HUES6 (cell line): ENCODE measurements at regions not wholly inside any gene's neighbourhood (a gene's known extent, or its start where the extent isn't known, plus 50 kb on each side); places are given as distances from the start of the nearest gene placed in this dataset.

Experiments
- H3K27ac ChIP-seq: 2 replicates; pipeline ENCODE4 v1.7.0; 2013; ENCODE audit warnings: low read depth, mild to moderate bottlenecking, low read length, inconsistent platforms
- H3K27me3 ChIP-seq: 2 replicates; pipeline ENCODE4 v1.6.1; 2013; ENCODE audit warnings: low read length; ENCODE audit not compliant: control insufficient read depth, insufficient read depth
- H3K36me3 ChIP-seq: 2 replicates; pipeline ENCODE4 v1.6.1; 2013; ENCODE audit warnings: low read length; ENCODE audit not compliant: control insufficient read depth, insufficient read depth
- H3K4me1 ChIP-seq: 2 replicates; pipeline ENCODE4 v1.6.1; 2013; ENCODE audit warnings: low read length; ENCODE audit not compliant: control insufficient read depth, insufficient read depth
- H3K4me3 ChIP-seq: 2 replicates; pipeline ENCODE4 v1.5.1; 2013; ENCODE audit warnings: low read depth, low read length
- H3K9ac ChIP-seq: one replicate; pipeline ENCODE4 v1.6.1; 2013; ENCODE audit warnings: mild to moderate bottlenecking, low read length
- H3K9me3 ChIP-seq: 2 replicates; pipeline ENCODE4 v1.6.1; 2013; ENCODE audit warnings: low read depth, low read length; ENCODE audit not compliant: control insufficient read depth, insufficient read depth

DNA sequence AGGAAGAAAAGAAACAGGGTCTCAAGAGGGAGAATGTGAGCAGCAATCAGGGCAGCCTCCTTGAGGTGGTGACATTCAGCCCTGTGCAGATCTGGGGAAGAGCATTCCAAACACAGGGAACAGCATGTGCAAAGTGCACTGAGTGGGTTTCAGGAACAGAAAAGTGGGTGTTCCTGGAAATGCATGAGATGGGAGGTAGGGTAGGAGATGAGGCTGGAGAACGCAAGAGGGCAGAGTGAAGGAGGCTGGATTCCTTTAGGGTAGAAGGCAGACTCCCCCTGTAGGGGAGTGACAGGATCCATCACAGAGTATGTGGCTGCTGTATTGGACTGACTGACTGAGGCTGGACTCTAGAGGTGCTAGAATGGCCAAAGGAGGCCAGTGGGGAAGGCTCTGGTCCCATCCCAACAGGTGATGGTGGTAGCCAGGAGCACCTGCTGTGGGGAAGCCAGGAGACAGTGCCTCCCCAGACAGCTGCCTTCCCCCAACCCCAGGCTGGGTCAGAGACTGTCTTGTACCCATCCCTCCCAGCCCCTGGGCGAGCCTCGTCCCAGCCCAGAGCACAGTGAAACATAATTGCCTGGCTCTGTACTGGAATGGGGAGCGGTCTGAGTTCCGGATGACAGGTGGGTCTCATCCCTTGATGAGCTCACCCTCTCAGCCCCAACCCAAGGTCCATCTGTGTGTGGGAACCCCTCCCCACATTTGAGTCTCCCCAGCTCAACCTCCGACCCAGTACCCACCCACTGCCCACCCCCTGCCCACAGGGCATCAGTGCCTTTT, 419.4 kb downstream of the MN1 start:
- H3K9ac ChIP-seq: no peak overlapping the region
- H3K27ac ChIP-seq: no peak overlapping the region
- no peak overlapping the region for H3K4me3 ChIP-seq
- peaks cover 11% of the 10 kb centered on the region; the same call in 1 of the 2 replicates for H3K27me3 ChIP-seq
- H3K4me1 ChIP-seq: peaks cover 5% of the 10 kb centered on the region; the same call in 1 of the 2 replicates
- H3K9me3 ChIP-seq: no peaks in the 10 kb centered on the region
- H3K36me3 ChIP-seq: no peaks in the 10 kb centered on the region

DNA sequence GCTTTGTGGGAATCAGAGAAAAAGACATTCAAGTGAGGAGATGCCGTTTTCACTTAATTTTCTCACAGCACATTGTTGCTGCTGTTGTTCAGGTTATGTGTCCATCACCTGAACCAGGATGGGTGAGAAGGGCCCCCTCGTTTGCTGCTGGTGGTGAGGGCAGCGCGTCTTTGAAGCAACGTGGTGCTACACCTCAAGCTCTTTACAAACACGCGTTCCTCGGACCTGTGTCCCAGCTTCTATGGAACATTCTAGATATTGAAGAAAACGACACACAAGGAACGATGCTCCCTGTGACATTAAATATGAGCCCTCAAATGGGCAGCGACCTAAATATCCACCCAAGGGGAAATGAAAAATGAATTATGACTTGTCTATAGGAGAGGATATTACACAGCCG, 418.6 kb downstream of the MN1 start:
- Histone ChIP-seq H3K27me3 (peaks cover 11% of the 10 kb centered on the region; the same call in 1 of the 2 replicates), H3K4me1 (peaks cover 5% of the 10 kb centered on the region; the same call in 1 of the 2 replicates), H3K9ac (no peak overlapping the region), H3K36me3 (no peaks in the 10 kb centered on the region), H3K27ac (no peak overlapping the region), H3K9me3 (no peaks in the 10 kb centered on the region), H3K4me3 (no peak overlapping the region)

DNA sequence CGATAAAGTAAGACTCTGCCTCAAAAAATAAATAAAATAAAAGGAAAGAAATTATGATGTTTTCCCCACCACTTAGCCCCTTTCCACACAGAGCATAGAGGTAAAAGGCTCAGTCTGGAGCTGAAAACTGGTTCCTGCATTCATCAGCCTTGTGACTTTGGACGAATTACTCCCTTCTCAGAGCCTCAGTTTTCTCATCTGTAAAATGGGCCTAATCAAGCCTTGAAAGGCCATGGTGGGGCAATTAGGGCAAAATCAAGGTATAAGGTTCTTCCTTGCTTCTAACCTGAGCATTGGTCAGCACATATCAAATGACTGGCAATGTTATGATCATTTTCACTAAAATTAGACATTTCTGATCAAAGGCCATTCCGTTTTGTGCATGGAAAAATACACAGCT, 417.7 kb downstream of the MN1 start:
- Histone ChIP-seq H3K27ac (no peak overlapping the region), H3K9ac (no peak overlapping the region), H3K4me1 (peaks cover 5% of the 10 kb centered on the region; the same call in 1 of the 2 replicates), H3K4me3 (no peak overlapping the region), H3K9me3 (no peaks in the 10 kb centered on the region), H3K36me3 (no peaks in the 10 kb centered on the region), H3K27me3 (peaks cover 11% of the 10 kb centered on the region; the same call in 1 of the 2 replicates)

DNA sequence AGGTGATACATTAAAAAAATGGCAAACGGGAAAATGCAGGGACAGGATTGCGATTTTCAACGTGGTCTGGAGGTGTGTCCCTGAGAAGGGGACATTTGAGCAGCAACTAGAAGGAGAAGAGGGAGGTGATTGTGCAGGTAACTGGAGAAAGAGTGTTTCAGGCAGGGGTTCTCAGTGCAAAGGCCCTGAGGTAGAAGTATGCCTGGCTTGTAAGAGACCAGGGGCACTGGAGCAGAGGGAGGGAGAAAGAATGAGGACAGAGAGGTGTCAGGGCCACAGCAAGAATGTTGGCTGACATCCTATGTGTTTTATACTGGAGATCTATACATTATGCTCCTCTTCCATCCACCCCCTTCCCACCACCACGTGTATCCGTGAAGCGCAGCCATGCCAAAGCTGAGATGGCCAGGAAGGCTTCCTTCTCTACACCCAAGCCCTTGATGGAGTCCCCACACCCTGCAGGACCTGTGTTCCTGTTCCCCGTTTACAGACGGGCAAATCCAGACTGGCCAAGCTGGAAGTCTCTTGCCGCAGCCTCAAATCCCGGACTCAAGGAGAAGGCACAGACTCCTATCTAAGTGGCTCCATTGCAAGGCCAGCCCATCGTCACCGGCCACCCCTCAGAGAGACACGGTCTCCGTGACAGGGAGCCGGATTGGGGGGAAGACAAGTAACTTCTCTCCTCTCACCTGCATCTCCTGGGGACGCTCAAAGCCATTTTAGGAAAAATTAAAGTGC, 416.1 kb downstream of the MN1 start:
- Histone ChIP-seq H3K4me3 (no peak overlapping the region), H3K27me3 (peaks cover 11% of the 10 kb centered on the region; the same call in 1 of the 2 replicates), H3K9me3 (no peaks in the 10 kb centered on the region), H3K9ac (no peak overlapping the region), H3K27ac (no peak overlapping the region), H3K4me1 (peaks cover 5% of the 10 kb centered on the region; the same call in 1 of the 2 replicates), H3K36me3 (no peaks in the 10 kb centered on the region)

DNA sequence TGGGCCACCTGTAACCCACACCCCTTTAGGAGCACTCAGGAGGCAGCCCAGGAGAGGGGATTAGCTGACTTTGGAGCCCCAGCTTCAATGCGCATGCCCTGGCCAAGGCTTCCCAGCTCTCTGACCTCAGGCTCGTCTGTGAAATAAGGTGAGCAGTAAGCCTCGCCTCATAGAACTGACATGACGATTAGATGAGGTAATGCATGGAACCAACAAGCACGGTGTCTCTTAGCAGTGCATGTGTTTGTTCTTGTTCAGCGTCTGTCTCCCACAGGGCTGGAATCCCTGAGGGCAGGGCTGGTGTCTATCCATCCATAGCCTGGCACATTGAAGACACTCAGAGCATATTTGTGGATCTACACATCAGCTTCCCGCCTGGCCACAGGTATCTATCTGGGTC, 415.4 kb downstream of the MN1 start:
- Histone ChIP-seq H3K36me3 (no peaks in the 10 kb centered on the region), H3K9me3 (no peaks in the 10 kb centered on the region), H3K27me3 (peaks cover 11% of the 10 kb centered on the region; the same call in 1 of the 2 replicates), H3K27ac (no peak overlapping the region), H3K4me1 (peaks cover 5% of the 10 kb centered on the region; the same call in 1 of the 2 replicates), H3K9ac (no peak overlapping the region), H3K4me3 (no peak overlapping the region)

DNA sequence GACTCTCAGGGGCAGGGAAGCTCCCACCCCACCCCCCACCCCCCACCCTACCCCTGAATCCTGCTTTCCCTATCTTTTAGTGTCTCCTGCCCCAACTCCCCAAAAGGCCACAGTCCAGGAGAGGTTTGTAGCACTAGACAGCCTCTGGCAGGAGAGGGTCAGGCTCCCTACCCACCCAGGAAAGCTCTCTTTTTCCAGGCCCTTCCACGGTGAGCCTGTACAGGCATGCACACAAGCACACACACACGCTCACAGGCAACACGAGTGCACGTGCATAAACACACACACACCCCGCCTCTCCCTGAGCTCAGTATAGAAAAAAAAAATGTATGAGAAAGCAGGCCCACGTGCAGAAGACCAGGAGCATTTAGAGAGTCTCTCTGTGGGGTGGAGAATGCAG, 414.0 kb downstream of the MN1 start:
- no peak overlapping the region for H3K27ac ChIP-seq
- H3K9ac ChIP-seq: no peak overlapping the region
- no peaks in the 10 kb centered on the region for H3K9me3 ChIP-seq
- H3K27me3 ChIP-seq: peaks cover 11% of the 10 kb centered on the region; the same call in 1 of the 2 replicates
- no peaks in the 10 kb centered on the region for H3K36me3 ChIP-seq
- H3K4me1 ChIP-seq: peaks cover 5% of the 10 kb centered on the region; the same call in 1 of the 2 replicates
- H3K4me3 ChIP-seq: no peak overlapping the region

DNA sequence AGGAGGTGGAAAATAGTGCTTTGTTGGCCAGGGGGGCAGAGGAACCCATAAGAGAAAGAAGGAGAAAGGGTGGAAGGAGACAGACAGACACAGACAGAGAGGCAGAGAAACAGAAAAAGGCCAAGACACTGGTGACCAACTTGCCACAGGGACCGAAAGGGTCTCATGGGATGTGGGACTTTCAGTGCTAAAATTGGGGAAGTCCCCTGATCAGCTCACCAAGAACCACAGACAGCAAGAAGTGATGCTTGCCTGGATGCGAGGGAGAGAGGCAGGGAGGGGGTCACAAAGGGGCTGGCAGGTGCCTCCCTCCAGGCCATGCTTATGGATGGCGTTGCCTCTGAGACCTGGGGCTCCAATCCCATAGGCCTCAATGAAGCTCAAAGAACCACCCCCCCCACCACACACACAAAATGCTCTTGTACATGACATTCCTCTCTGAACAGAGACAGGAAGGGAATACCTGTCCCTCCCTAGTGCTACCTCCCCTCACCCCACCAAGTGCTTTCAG, 413.4 kb downstream of the MN1 start:
- H3K27ac ChIP-seq: no peak overlapping the region
- H3K9ac ChIP-seq: no peak overlapping the region
- no peaks in the 10 kb centered on the region for H3K9me3 ChIP-seq
- peaks cover 5% of the 10 kb centered on the region; the same call in 1 of the 2 replicates for H3K4me1 ChIP-seq
- H3K4me3 ChIP-seq: no peak overlapping the region
- H3K36me3 ChIP-seq: no peaks in the 10 kb centered on the region
- peaks cover 11% of the 10 kb centered on the region; the same call in 1 of the 2 replicates for H3K27me3 ChIP-seq

DNA sequence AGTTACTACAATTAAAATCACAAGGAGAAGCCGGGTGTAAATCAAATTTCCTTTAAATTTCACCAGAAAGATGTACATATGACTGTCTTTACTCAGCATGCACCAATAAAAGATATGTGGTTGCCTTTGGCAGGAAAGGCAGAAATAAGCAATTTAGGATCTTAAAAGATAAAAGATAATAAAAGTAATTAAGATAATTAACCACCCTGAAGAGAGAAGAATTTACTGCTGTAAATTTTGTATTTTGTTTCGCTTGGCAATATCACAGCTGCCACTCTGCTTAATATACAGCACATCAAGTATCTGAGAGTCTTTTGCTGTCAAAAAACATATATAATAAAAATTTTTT, 411.9 kb downstream of the MN1 start:
- H3K4me3 ChIP-seq: no peak overlapping the region
- H3K36me3 ChIP-seq: no peaks in the 10 kb centered on the region
- no peaks in the 10 kb centered on the region for H3K9me3 ChIP-seq
- H3K4me1 ChIP-seq: peaks cover 5% of the 10 kb centered on the region; the same call in 1 of the 2 replicates
- H3K27ac ChIP-seq: no peak overlapping the region
- no peak overlapping the region for H3K9ac ChIP-seq
- peaks cover 11% of the 10 kb centered on the region; the same call in 1 of the 2 replicates for H3K27me3 ChIP-seq

DNA sequence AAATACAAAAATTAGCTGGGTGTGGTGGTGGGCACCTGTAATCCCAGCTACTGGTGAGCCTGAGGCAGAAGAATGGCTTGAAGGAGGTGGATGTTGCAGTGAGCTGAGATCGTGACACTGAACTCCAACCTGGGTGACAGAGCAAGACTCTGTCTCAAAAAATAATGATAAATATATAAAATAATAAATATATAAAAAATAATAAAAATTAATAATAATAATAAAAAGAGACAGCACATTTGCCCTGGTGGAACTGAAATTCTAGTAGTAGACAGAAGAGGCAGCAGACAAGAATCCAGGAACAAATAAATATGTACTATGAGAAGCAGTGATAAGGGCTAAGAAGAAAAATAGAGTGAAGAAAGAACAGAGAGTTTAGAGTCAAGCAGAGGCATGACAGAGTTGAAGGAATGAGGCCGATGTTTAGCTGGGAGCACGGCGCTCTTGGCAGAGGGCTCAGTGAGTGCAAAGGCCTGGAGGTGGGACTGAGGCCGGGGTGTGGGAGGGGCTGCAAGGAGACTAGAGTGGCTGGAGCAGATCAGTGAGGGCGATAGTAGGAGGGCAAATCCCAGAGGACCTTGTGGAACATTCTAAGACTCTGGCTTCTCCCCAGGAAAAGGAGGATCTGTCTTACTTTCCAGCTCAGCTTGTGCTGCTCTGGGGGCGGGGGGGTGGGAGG, 410.3 kb downstream of the MN1 start:
- Histone ChIP-seq H3K36me3 (no peaks in the 10 kb centered on the region), H3K4me1 (peaks cover 1% of the 10 kb centered on the region; the same call in 1 of the 2 replicates), H3K4me3 (no peak overlapping the region), H3K27ac (no peak overlapping the region), H3K9ac (no peak overlapping the region), H3K9me3 (no peaks in the 10 kb centered on the region), H3K27me3 (peaks cover 4% of the 10 kb centered on the region; the same call in 1 of the 2 replicates)

DNA sequence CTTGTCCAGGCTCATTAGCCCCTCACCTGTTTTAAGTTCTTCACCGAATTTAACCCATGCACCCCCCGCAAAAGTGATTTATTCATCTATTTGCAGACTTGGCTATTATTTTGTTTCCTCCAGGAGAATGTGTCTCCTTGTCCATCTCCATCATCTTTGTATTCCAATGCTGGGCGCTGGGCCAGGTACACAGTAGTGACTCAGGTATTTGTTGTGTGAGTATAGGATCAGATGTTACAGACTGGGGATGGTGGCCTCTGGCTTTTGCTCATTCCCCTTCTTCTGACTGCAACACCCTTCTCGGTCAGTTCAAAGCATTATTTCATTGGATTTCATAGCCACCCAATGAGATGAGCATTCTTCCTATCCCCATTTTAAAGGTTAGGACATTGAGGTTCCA, 408.2 kb downstream of the MN1 start:
- Histone ChIP-seq H3K27me3 (no peaks in the 10 kb centered on the region; the same call in 1 of the 2 replicates), H3K4me3 (no peak overlapping the region), H3K27ac (no peak overlapping the region)

More for the DNA sequence above, 408.2 kb downstream of the MN1 start:
- no peaks in the 10 kb centered on the region for H3K36me3 ChIP-seq
- no peaks in the 10 kb centered on the region for H3K4me1 ChIP-seq
- no peak overlapping the region for H3K9ac ChIP-seq
- no peaks in the 10 kb centered on the region for H3K9me3 ChIP-seq
